CD4-positive, alpha-beta T cell treated with Interleukin-21 for 1 hour (primary cell): ENCODE measurements at regions not wholly inside any gene's neighbourhood (a gene's known extent, or its start where the extent isn't known, plus 50 kb on each side); places are given as distances from the start of the nearest gene placed in this dataset.
"Not testable (repeated sequence)": the region's sequence is repeated elsewhere in the genome, so short reads cannot be mapped to it uniquely, and the experiment has no call there.

Source experiments
- DNase-seq: peaks from one replicate; pipeline ENCODE4 v3.0.0-alpha.2; 2020

GRCh38 chr10:15427843-15428414, 56.8 kb upstream of the FAM171A1 start:
- DNase-seq, result no peak

DNA sequence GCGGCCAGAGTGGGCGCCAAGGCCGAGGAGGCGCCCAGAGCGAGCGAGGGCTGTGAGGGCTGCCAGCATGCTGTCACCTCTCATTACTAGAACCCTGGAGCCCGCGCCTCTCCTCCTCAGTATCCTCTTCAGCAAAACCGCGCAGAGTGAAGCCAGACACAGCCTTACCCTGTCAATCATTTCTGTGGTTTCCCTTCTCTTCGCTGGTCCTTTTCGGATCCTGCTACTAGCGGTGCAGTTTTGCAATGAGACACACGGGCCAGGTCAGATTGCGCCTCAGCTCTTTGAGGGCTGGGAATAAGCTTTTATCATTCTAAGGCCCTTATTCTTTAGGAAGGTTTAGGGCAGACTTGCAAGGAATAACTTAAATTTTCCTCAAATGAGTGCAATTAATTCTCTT, 55.5 kb upstream of the FAM171A1 start:
- DNase-seq, result no peak

- no peak for DNase-seq
Observed at GRCh38 chr10:15426115-15426514, 55.0 kb upstream of the FAM171A1 start.

DNA sequence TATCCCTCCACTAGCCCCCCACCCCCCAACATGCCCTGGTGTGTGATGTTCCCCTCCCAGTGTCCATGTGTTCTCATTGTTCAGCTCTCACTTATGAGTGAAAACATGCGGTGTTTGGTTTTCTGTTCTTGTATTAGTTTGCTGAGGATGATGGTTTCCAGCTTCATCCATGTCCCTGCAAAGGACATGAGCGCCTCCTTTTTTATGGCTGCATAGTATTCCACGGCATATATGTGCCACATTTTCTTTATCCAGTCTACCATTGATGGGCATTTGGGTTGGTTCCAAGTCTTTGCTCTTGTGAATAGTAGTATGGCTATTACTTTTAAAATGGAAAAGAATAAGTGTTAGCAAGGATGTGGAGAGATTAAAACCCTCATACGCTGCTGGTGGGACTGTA, 50.8 kb upstream of the FAM171A1 start:
- not testable (repeated sequence) for DNase-seq
